Nephron (organoid): ENCODE measurements at regions not wholly inside any gene's neighbourhood (a gene's known extent, or its start where the extent isn't known, plus 50 kb on each side); places are given as distances from the start of the nearest gene placed in this dataset.
A peak's percentile ranks its signal among the peaks of the same experiment; 100 is the strongest.
"Not testable (repeated sequence)": the region's sequence is repeated elsewhere in the genome, so short reads cannot be mapped to it uniquely, and the experiment has no call there.

Experiments
- H3K27ac Mint-ChIP-seq, 3 experiments: 2 replicates each; pipeline ENCODE4 v1.8.0; 2020; ENCODE audit warnings: mixed read lengths in 3 of 3, mild to moderate bottlenecking in 2 of 3, moderate library complexity in 1 of 3
- H3K27me3 Mint-ChIP-seq: 2 replicates; pipeline ENCODE4 v1.8.0; 2021; ENCODE audit warnings: low read depth, mild to moderate bottlenecking, moderate library complexity, mixed read lengths
- H3K36me3 Mint-ChIP-seq: 2 replicates; pipeline ENCODE4 v1.8.0; 2020; ENCODE audit warnings: low read depth, mixed read lengths
- H3K4me1 Mint-ChIP-seq: 2 replicates; pipeline ENCODE4 v1.8.0; 2020; ENCODE audit warnings: mixed read lengths
- H3K4me3 Mint-ChIP-seq, 3 experiments: 2 replicates each; pipeline ENCODE4 v1.8.0; 2020; ENCODE audit warnings: mild to moderate bottlenecking in 3 of 3, mixed read lengths in 3 of 3, moderate library complexity in 2 of 3
- H3K9me3 Mint-ChIP-seq: 2 replicates; pipeline ENCODE4 v1.8.0; 2020; ENCODE audit warnings: mixed read lengths
- TF ChIP-seq, protein P1 (sequence below), 3 experiments: fragments of 200-600 bp; sonication (generic); IDR thresholded peaks; one replicate each; pipeline ENCODE4 v1.5.0; 2021; ENCODE audit warnings: antibody characterized with exemption in 3 of 3; ENCODE audit not compliant: unreplicated experiment in 3 of 3

DNA sequence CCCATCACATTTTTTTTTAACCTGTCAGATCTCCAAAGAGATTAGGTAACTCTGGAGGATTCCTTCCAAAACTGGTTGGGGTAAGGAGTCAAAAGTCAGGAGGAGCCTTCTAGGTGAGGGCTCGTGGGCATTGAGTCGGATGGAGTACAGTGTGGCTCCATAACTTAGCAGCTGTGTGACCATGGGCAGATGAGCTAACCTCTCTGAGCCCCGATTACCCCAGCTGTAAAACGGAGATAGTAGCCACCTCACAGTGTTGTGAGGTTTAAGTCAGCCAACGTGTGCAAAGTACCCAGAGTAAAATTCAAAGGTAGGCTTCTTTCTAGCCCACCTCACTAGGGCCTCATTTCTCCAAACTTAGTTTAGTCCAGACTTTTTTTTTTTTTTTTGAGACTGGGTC, 151.5 kb downstream of the CD24 start:
- Mint-ChIP-seq H3K27me3 (no peaks in the 10 kb centered on the region), H3K9me3 (peaks cover 2% of the 10 kb centered on the region), H3K27ac (no peak overlapping the region), H3K36me3 (no peaks in the 10 kb centered on the region), H3K4me1 (no peaks in the 10 kb centered on the region), H3K4me3 (no peak overlapping the region)
- TF ChIP-seq, protein P1, sequence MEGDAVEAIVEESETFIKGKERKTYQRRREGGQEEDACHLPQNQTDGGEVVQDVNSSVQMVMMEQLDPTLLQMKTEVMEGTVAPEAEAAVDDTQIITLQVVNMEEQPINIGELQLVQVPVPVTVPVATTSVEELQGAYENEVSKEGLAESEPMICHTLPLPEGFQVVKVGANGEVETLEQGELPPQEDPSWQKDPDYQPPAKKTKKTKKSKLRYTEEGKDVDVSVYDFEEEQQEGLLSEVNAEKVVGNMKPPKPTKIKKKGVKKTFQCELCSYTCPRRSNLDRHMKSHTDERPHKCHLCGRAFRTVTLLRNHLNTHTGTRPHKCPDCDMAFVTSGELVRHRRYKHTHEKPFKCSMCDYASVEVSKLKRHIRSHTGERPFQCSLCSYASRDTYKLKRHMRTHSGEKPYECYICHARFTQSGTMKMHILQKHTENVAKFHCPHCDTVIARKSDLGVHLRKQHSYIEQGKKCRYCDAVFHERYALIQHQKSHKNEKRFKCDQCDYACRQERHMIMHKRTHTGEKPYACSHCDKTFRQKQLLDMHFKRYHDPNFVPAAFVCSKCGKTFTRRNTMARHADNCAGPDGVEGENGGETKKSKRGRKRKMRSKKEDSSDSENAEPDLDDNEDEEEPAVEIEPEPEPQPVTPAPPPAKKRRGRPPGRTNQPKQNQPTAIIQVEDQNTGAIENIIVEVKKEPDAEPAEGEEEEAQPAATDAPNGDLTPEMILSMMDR (IDR thresholded peaks at IDR 0.05; ENCODE audit: unreplicated experiment in 3 of 3): no peak

DNA sequence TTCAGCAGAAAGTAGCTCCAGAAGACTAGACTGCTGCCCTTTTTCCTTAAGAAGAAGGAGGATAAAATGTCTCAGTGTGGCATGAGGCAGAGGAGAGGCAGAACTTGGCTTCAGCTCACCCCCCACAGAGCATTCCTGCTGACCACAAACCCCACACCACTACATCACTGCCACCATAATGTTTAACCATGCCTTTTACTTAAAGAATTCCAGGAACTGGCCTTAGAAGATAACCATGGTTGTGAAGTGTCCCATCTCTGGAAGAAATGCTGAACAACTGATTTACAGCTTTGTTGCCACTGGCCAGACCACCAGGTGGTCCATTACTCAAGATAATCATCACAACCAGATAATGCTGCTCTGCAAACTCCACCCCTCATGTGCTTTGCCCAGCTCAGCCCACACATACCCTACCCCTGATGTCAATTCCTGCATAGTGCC, 154.1 kb downstream of the CD24 start:
- Mint-ChIP-seq H3K4me3 (no peak overlapping the region), H3K9me3 (peaks cover under 1% of the 10 kb centered on the region), H3K27ac (peak overlapping the region in 2 of 3 experiments; percentile 14 to 39), H3K36me3 (no peaks in the 10 kb centered on the region), H3K27me3 (no peaks in the 10 kb centered on the region), H3K4me1 (no peaks in the 10 kb centered on the region)
- TF ChIP-seq, protein P1 (IDR thresholded peaks at IDR 0.05; ENCODE audit: unreplicated experiment in 3 of 3): no peak

DNA sequence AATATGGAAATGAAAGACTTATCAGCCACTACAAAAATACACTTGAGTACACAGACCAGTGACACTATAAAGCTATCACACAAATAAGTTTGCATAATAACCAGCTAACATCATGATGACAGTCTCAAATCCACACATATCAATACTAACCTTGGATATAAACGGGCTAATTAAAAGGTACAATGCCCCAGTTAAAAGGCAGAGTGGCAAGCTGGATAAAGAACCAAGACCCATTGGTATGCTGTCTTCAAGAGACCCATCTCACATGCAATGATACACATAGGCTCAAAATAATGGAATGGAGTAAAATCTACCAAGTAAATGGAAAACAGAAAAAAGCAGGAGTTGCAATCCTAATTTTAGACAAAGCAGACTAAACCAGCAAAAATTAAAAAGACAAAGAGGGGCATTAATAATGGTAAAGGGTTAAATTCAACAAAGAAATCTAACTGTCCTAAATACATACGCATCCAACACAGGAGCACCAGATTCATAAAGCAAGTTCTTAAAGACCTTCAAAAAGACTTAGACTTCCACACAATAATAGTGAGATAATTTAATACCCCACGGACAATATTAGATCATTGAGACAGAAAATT, 163.3 kb downstream of the CD24 start:
- H3K36me3 Mint-ChIP-seq: peaks cover 18% of the 10 kb centered on the region
- peaks cover 5% of the 10 kb centered on the region for H3K27me3 Mint-ChIP-seq
- no peaks in the 10 kb centered on the region for H3K4me1 Mint-ChIP-seq
- no peak overlapping the region for H3K4me3 Mint-ChIP-seq
- no peak overlapping the region for H3K27ac Mint-ChIP-seq
- H3K9me3 Mint-ChIP-seq: peaks cover 70% of the 10 kb centered on the region
- TF ChIP-seq, protein P1 (IDR thresholded peaks at IDR 0.05; ENCODE audit: unreplicated experiment in 3 of 3): no peak

DNA sequence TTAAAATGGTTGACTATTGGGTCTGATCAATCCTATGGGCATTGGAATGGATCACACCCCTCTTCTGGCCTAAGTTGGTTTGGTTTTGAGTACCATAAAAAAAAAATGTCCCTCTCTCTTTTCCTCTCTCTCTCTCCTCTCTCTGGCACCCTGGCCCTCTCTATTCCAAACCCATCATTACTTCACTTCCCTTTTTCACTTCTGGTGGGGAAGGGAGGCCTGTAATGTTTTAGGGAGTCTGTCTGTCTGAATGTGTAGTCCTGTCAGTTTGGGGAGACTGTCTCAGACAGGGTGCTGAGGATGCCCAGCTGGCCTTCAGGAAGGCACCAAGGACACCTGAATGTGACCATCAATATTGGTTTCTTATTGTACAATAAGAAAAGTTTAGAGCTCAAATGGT, 165.8 kb downstream of the CD24 start:
- peaks cover 5% of the 10 kb centered on the region for H3K27me3 Mint-ChIP-seq
- no peak overlapping the region for H3K27ac Mint-ChIP-seq
- H3K4me3 Mint-ChIP-seq: no peak overlapping the region
- TF ChIP-seq, protein P1 (IDR thresholded peaks at IDR 0.05; ENCODE audit: unreplicated experiment in 3 of 3): no peak
- peaks cover 10% of the 10 kb centered on the region for H3K4me1 Mint-ChIP-seq
- H3K36me3 Mint-ChIP-seq: peaks cover 18% of the 10 kb centered on the region
- H3K9me3 Mint-ChIP-seq: peaks cover 62% of the 10 kb centered on the region

DNA sequence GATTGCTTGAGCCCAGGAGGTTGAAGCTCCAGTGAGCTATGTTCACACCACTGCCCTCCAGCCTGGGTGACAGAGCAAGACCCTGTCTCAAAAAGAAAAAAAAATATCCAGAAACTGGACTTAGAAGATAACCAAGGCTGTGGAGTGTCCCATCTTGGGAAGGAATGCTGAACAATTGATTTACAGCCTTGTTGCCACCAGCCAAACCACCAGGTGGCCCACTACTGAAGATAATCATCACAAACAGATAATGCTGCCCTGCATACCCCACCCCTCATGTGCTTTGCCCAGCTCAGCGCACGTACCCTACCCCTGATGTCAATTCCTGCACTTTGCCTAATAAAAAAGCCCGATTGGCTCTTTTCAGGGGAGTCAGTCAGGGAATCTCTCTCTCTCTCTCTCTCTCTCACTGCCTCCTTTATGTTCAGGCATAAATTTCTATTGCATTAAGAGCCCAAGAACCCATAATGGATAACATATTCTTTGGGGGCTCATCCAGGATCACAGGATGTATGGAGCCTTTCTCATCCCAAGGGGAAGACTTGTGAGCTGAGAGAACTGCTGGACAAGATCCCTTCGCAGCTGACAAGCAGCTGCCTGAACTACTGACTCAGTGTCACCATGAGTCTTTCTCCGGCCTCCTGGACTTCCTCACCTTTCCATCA, 166.4 kb downstream of the CD24 start:
- Mint-ChIP-seq H3K4me3 (no peak overlapping the region), H3K36me3 (peaks cover 18% of the 10 kb centered on the region), H3K27ac (no peak overlapping the region), H3K27me3 (peaks cover 5% of the 10 kb centered on the region), H3K9me3 (peaks cover 56% of the 10 kb centered on the region), H3K4me1 (peaks cover 10% of the 10 kb centered on the region)
- TF ChIP-seq, protein P1 (IDR thresholded peaks at IDR 0.05; ENCODE audit: unreplicated experiment in 3 of 3): no peak

DNA sequence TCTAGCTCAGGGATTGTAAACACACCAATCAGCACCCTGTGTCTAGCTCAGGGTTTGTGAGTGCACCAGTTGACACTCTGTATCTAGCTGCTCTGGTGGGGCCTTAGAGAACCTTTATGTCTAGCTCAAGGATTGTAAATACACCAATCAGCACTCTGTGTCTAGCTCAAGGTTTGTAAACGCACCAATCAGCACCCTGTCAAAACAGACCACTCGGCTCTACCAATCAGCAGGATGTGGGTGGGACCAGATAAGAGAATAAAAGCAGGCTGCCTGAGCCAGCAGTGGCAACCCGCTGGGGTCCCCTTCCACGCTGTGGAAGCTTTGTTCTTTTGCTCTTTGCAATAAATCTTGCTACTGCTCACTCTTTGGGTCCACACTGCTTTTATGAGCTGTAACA, 168.3 kb downstream of the CD24 start:
- Mint-ChIP-seq H3K36me3 (peaks cover 14% of the 10 kb centered on the region), H3K9me3 (peaks cover 39% of the 10 kb centered on the region), H3K4me1 (peaks cover 19% of the 10 kb centered on the region), H3K27me3 (peaks cover 11% of the 10 kb centered on the region)
- not testable (repeated sequence) for H3K4me3 Mint-ChIP-seq, H3K27ac Mint-ChIP-seq
